Panc1 (cell line): ENCODE measurements at regions not wholly inside any gene's neighbourhood (a gene's known extent, or its start where the extent isn't known, plus 50 kb on each side); places are given as distances from the start of the nearest gene placed in this dataset.

ENCODE experiments used
- ATAC-seq: fragments of 200-7000 bp; cut with Tn5 transposase; 2 replicates; pipeline ENCODE4 v1.9.1; 2020; ENCODE audit warnings: mild to moderate bottlenecking, moderate library complexity
- BruUV-seq: library from RNA; stranded (reverse); fragments of 400-500 nt; replicated peaks from 2 replicates; lab custom pipeline; 2021; lab: Mats Ljungman, UMichigan
- CTCF ChIA-PET: fragments of 300-600 bp; sonication (Branson Sonifier 250); formaldehyde crosslinking; loops from one replicate; lab custom pipeline; 2022; ENCODE audit warnings: antibody characterized with exemption; lab: Charles Lee
- POLR2A ChIA-PET: fragments of 300-600 bp; sonication (Branson Sonifier 250); formaldehyde crosslinking; loops from one replicate; lab custom pipeline; 2022; ENCODE audit warnings: antibody characterized with exemption; lab: Charles Lee
- DNase-seq: peaks from one replicate; pipeline ENCODE4 v3.0.0-alpha.2; 2010; ENCODE audit warnings: low read depth, low spot score
- H3K27ac ChIP-seq: 2 replicates; pipeline ENCODE4 v1.5.1; 2011; ENCODE audit warnings: mild to moderate bottlenecking, low read length, inconsistent platforms
- H3K27me3 ChIP-seq: fragments of 200-500 bp; sonication (Bioruptor generic); 2 replicates; pipeline ENCODE4 v1.6.0; 2014; ENCODE audit warnings: low read length, inconsistent platforms; ENCODE audit not compliant: control insufficient read depth, insufficient read depth
- H3K36me3 ChIP-seq: fragments of 200-500 bp; sonication (Bioruptor generic); 2 replicates; pipeline ENCODE4 v1.5.1; 2014; ENCODE audit warnings: inconsistent platforms, mild to moderate bottlenecking, low read length, moderate library complexity; ENCODE audit not compliant: control insufficient read depth, insufficient read depth
- H3K4me1 ChIP-seq: 2 replicates; pipeline ENCODE4 v1.5.1; 2011; ENCODE audit warnings: inconsistent platforms, mild to moderate bottlenecking, low read length, moderate library complexity; ENCODE audit not compliant: control insufficient read depth, insufficient read depth
- H3K4me3 ChIP-seq, 2 experiments: 2 replicates each; pipeline ENCODE4 v1.5.1; 2011 to 2012; ENCODE audit warnings: low read depth in 2 of 2, low read length in 2 of 2, mild to moderate bottlenecking in 2 of 2, inconsistent platforms in 1 of 2, moderate library complexity in 1 of 2
- H3K9me3 ChIP-seq: fragments of 200-500 bp; sonication (Bioruptor generic); 2 replicates; pipeline ENCODE4 v1.5.1; 2014; ENCODE audit warnings: low read depth, mild to moderate bottlenecking, inconsistent platforms, low read length, moderate library complexity; ENCODE audit not compliant: control insufficient read depth, insufficient read depth
- POLR2AphosphoS5 ChIP-seq: IDR thresholded peaks from 2 replicates; pipeline ENCODE4 v1.6.1; 2012; ENCODE audit warnings: mild to moderate bottlenecking, low read depth, low read length, moderate library complexity
- SIN3A ChIP-seq: IDR thresholded peaks from 2 replicates; pipeline ENCODE4 v1.6.1; 2012; ENCODE audit warnings: low read depth, mild to moderate bottlenecking, low read length, moderate library complexity, borderline replicate concordance; ENCODE audit not compliant: insufficient read depth
- TCF7L2 ChIP-seq: IDR thresholded peaks from 2 replicates; pipeline ENCODE4 v1.6.1; 2011; ENCODE audit warnings: mild to moderate bottlenecking, low read depth, low read length, inconsistent platforms
- in situ Hi-C: cut with HindIII; loops from 2 replicates; pipeline ENCODE4 v1.10.0; 2016; ENCODE audit warnings: low sequenced_read_pairs, low pct_unique_long_range_greater_than_20kb
- intact Hi-C: fragments of 100-400 bp; cut with micrococcal nuclease; formaldehyde crosslinking; loops from one replicate; pipeline ENCODE4 v1.10.0; 2022; ENCODE audit not compliant: unreplicated experiment
- TF ChIP-seq, protein P1 (sequence below), 2 experiments: IDR thresholded peaks; 2 replicates each; pipeline ENCODE4 v1.6.1; 2011 to 2012; ENCODE audit warnings: low read depth in 2 of 2, control low read depth in 1 of 2, low read length in 1 of 2, mild to moderate bottlenecking in 1 of 2, moderate library complexity in 1 of 2; ENCODE audit not compliant: insufficient read depth in 1 of 2
- TF ChIP-seq, protein P2 (sequence below): fragments of 450-650 bp; IDR thresholded peaks from 2 replicates; pipeline ENCODE4 v1.5.1; 2017; ENCODE audit warnings: mild to moderate bottlenecking

GRCh38 chr17:63040816-63041215, 74.8 kb downstream of the TANC2 start:
- ATAC-seq (no peak), DNase-seq (no peak)
- TF ChIP-seq SIN3A = no peak
- no peak for TF ChIP-seq TCF7L2
- TF ChIP-seq POLR2AphosphoS5 = no peak
- TF ChIP-seq, protein P1, sequence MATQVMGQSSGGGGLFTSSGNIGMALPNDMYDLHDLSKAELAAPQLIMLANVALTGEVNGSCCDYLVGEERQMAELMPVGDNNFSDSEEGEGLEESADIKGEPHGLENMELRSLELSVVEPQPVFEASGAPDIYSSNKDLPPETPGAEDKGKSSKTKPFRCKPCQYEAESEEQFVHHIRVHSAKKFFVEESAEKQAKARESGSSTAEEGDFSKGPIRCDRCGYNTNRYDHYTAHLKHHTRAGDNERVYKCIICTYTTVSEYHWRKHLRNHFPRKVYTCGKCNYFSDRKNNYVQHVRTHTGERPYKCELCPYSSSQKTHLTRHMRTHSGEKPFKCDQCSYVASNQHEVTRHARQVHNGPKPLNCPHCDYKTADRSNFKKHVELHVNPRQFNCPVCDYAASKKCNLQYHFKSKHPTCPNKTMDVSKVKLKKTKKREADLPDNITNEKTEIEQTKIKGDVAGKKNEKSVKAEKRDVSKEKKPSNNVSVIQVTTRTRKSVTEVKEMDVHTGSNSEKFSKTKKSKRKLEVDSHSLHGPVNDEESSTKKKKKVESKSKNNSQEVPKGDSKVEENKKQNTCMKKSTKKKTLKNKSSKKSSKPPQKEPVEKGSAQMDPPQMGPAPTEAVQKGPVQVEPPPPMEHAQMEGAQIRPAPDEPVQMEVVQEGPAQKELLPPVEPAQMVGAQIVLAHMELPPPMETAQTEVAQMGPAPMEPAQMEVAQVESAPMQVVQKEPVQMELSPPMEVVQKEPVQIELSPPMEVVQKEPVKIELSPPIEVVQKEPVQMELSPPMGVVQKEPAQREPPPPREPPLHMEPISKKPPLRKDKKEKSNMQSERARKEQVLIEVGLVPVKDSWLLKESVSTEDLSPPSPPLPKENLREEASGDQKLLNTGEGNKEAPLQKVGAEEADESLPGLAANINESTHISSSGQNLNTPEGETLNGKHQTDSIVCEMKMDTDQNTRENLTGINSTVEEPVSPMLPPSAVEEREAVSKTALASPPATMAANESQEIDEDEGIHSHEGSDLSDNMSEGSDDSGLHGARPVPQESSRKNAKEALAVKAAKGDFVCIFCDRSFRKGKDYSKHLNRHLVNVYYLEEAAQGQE (IDR thresholded peaks at IDR 0.05; ENCODE audit: insufficient read depth in 1 of 2, low read depth in 2 of 2, low read length in 1 of 2) = no peak
- TF ChIP-seq, protein P2, sequence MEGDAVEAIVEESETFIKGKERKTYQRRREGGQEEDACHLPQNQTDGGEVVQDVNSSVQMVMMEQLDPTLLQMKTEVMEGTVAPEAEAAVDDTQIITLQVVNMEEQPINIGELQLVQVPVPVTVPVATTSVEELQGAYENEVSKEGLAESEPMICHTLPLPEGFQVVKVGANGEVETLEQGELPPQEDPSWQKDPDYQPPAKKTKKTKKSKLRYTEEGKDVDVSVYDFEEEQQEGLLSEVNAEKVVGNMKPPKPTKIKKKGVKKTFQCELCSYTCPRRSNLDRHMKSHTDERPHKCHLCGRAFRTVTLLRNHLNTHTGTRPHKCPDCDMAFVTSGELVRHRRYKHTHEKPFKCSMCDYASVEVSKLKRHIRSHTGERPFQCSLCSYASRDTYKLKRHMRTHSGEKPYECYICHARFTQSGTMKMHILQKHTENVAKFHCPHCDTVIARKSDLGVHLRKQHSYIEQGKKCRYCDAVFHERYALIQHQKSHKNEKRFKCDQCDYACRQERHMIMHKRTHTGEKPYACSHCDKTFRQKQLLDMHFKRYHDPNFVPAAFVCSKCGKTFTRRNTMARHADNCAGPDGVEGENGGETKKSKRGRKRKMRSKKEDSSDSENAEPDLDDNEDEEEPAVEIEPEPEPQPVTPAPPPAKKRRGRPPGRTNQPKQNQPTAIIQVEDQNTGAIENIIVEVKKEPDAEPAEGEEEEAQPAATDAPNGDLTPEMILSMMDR = no peak
- in situ Hi-C loops (no loop called here), intact Hi-C loops (no loop called here)
- POLR2A ChIA-PET = no interaction called here
- CTCF ChIA-PET = no interaction called here
- H3K36me3 ChIP-seq = no peaks in the 10 kb centered on the region
- H3K4me3 ChIP-seq = no peak overlapping the region
- no TSS peak for BruUV-seq
- H3K27me3 ChIP-seq = no peaks in the 10 kb centered on the region
- H3K9me3 ChIP-seq = no peaks in the 10 kb centered on the region
- peaks cover 19% of the 10 kb centered on the region for H3K4me1 ChIP-seq
- no peak overlapping the region for H3K27ac ChIP-seq

DNA sequence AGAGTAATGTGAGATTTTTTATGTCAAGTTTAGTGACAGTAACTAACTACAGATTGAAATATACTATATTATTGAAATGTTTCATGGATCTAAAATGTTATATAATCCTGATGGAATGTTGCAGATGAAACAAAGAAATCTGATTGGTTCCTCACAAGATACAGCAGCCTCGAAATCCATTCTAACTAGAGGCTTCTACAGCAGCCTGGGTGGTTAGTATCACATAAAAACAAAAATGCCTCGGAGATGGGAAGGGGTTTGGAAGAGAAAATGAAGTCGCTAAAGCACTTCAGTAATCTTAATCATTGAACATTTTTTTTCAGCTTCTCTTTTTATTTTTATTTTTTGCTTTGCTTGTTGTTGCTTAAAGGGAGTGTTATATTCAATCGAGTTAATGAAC, 75.2 kb downstream of the TANC2 start:
- in situ Hi-C loops = no loop called here
- no TSS peak for BruUV-seq
- H3K9me3 ChIP-seq = no peaks in the 10 kb centered on the region
- no peaks in the 10 kb centered on the region for H3K36me3 ChIP-seq
- H3K4me3 ChIP-seq = no peak overlapping the region
- CTCF ChIA-PET = no interaction called here
- intact Hi-C loops = no loop called here
- TF ChIP-seq, protein P2 = no peak
- TF ChIP-seq SIN3A (no peak), TCF7L2 (no peak), POLR2AphosphoS5 (no peak)
- TF ChIP-seq, protein P1 (IDR thresholded peaks at IDR 0.05; ENCODE audit: insufficient read depth in 1 of 2, low read depth in 2 of 2, low read length in 1 of 2) = no peak
- H3K27ac ChIP-seq = no peak overlapping the region
- DNase-seq (no peak), ATAC-seq (no peak)
- H3K27me3 ChIP-seq = no peaks in the 10 kb centered on the region
- H3K4me1 ChIP-seq = peaks cover 18% of the 10 kb centered on the region
- POLR2A ChIA-PET = no interaction called here
